ENCODE measurements at regions not wholly inside any gene's neighbourhood (a gene's known extent, or its start where the extent isn't known, plus 50 kb on each side); places are given as distances from the start of the nearest gene placed in this dataset.

DNA sequence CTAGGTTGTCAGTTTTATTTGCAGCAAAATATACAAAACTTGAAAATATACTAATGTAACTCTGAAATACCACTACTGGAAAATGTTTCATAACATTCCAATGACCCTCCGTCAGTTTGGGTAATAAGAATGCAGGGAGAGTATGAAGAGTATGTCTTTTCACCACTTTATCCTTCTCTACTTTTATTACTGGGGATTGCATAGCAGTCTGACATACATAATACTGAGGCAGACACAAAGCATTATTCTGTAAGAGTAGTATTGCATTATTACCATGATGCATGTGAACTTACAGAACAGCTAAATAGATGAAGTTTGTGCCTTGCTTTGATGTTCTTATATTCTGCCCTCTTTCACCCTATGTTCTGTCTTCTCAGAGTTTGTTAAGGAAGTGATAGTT lies 151.8 kb upstream of the TPK1 start:
- 62 to 73% (median 67%) methylated on average over 1 of the region's 1 CpG for WGBS, 4 donors
- Histone ChIP-seq H3K27me3 (no peaks in the 10 kb centered on the region), H3K9me3 (replicated peaks in 1 of 3) (no peaks in the 10 kb centered on the region), H3K4me1 (replicated peaks in 1 of 2) (no peaks in the 10 kb centered on the region), H3K36me3 (replicated peaks in 1 of 2) (no peaks in the 10 kb centered on the region), H3K27ac (no peak overlapping the region), H3K4me3 (no peak overlapping the region)
- no peak for TF ChIP-seq CTCF (IDR thresholded peaks at IDR 0.05)
- no peak for TF ChIP-seq POLR2A (IDR thresholded peaks at IDR 0.05)
- intact Hi-C loops (cut with DNase I): no loop called here
- no peak for DNase-seq

- H3K9me3 ChIP-seq (replicated peaks in 1 of 3): no peaks in the 10 kb centered on the region
- intact Hi-C loops (cut with DNase I): no loop called here
- H3K27ac ChIP-seq: no peak overlapping the region
- no peaks in the 10 kb centered on the region for H3K4me1 ChIP-seq (replicated peaks in 1 of 2)
- no peak for TF ChIP-seq CTCF (IDR thresholded peaks at IDR 0.05)
- no peak for TF ChIP-seq POLR2A (IDR thresholded peaks at IDR 0.05)
- no peaks in the 10 kb centered on the region for H3K27me3 ChIP-seq
- DNase-seq: no peak
- 0 to 44% (median 7%) methylated on average over 1 of the region's 1 CpG for WGBS, 4 donors
- H3K36me3 ChIP-seq (replicated peaks in 1 of 2): no peaks in the 10 kb centered on the region
- no peak overlapping the region for H3K4me3 ChIP-seq
Observed at GRCh38 chr7:144982133-144982532, 146.3 kb upstream of the TPK1 start.

- intact Hi-C loops (cut with DNase I): no loop called here
- Histone ChIP-seq H3K36me3 (replicated peaks in 1 of 2) (no peaks in the 10 kb centered on the region), H3K4me1 (replicated peaks in 1 of 2) (no peaks in the 10 kb centered on the region), H3K4me3 (no peak overlapping the region), H3K9me3 (replicated peaks in 1 of 3) (no peaks in the 10 kb centered on the region), H3K27me3 (no peaks in the 10 kb centered on the region), H3K27ac (no peak overlapping the region)
- DNase-seq: no peak
- TF ChIP-seq POLR2A (IDR thresholded peaks at IDR 0.05) (no peak), CTCF (IDR thresholded peaks at IDR 0.05) (no peak)
- 55 to 67% (median 64%) methylated on average over 4 of the region's 4 CpGs for WGBS, 4 donors
Observed at GRCh38 chr7:144975882-144976281, 140.0 kb upstream of the TPK1 start.

DNA sequence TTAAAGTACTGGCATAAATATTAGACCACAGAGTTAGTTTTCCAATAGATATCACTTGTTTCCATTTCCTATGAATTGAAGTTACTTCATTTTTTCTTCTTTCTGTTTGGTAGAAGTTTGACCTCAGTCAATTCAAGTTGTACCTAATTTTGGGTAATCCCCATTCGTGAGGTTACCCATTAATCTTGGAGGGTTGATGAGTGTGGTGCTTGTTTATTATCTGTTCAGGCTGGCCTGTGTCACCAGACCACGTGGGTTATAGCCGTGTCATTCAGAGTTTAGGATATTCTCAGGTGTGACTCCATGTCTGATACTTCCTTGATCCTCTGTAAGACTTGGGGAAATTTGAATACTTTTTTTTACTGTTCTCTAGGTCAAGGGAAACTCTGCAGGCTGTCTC lies 133.9 kb upstream of the TPK1 start:
- Histone ChIP-seq H3K36me3 (replicated peaks in 1 of 2) (no peaks in the 10 kb centered on the region), H3K9me3 (replicated peaks in 1 of 3) (no peaks in the 10 kb centered on the region), H3K4me3 (no peak overlapping the region), H3K27ac (no peak overlapping the region), H3K27me3 (no peaks in the 10 kb centered on the region), H3K4me1 (replicated peaks in 1 of 2) (no peaks in the 10 kb centered on the region)
- DNase-seq: no peak
- intact Hi-C loops (cut with DNase I): no loop called here
- TF ChIP-seq POLR2A (IDR thresholded peaks at IDR 0.05): no peak
- TF ChIP-seq CTCF (IDR thresholded peaks at IDR 0.05): no peak
- 44 to 79% (median 71%) methylated on average over 3 of the region's 3 CpGs for WGBS, 4 donors
